GM12872 (cell line): ENCODE measurements at regions not wholly inside any gene's neighbourhood (a gene's known extent, or its start where the extent isn't known, plus 50 kb on each side); places are given as distances from the start of the nearest gene placed in this dataset.

Experiments used
- TF ChIP-seq, protein P1 (sequence below): IDR thresholded peaks from 3 replicates; pipeline ENCODE4 v1.5.1; 2011; ENCODE audit warnings: low read depth, mild to moderate bottlenecking, low read length, moderate library complexity; ENCODE audit not compliant: insufficient read depth

DNA sequence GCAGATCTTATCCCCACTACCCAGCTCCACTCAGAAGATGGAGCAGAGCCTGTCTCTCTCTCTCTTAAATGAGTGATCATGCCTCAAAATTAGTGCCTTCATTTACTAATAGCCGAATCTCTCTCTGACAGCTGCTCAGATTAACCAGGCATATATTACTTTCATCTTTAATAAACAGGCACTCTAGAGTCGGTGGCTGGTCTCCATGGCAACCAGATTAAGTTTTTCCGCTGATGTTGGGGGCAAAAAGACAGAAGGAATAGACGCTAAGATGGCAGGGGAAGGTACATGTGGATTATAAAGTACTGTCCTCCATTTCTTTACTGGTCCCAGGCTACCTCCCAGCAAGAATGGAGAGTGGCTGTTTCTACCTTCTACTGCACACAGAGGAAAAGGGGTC lies 121.6 kb downstream of the QRSL1 start:
- TF ChIP-seq, protein P1, sequence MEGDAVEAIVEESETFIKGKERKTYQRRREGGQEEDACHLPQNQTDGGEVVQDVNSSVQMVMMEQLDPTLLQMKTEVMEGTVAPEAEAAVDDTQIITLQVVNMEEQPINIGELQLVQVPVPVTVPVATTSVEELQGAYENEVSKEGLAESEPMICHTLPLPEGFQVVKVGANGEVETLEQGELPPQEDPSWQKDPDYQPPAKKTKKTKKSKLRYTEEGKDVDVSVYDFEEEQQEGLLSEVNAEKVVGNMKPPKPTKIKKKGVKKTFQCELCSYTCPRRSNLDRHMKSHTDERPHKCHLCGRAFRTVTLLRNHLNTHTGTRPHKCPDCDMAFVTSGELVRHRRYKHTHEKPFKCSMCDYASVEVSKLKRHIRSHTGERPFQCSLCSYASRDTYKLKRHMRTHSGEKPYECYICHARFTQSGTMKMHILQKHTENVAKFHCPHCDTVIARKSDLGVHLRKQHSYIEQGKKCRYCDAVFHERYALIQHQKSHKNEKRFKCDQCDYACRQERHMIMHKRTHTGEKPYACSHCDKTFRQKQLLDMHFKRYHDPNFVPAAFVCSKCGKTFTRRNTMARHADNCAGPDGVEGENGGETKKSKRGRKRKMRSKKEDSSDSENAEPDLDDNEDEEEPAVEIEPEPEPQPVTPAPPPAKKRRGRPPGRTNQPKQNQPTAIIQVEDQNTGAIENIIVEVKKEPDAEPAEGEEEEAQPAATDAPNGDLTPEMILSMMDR: no peak

DNA sequence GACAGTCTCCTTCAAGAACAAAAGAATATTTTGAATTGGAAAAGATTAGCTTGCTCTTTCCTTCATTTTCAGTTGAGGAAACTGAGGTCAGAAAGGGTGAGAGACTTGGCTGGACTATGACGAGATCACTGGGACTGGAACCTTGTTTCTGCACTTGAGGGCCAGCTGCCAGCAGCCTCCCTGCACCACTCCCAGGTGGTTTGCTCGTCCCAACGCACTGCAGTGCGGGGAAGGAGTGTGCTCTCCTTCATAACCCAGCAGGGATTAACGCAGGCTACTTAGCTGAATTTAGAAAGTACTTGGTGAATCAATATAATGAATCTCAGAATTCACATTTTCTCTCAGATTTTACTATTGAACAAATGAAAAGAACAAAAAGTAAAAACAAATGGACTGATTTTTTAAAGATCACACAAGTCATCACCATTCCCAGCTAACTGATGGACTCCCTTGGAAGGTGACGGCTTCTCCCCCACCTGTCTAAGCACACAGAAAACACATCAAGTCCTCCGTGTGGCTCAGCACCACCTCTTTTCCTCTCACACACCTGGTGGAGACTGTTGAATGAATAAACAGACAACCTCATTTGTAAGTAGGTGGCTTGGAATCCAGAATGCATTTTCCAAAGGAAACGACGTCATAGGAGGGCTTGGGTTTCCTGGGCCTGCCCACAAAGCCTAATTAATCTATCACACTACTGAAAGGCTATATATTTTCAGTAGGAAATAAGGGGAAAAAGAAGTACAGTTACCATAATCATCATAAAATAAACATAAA lies 121.0 kb downstream of the QRSL1 start:
- TF ChIP-seq, protein P1: no peak

DNA sequence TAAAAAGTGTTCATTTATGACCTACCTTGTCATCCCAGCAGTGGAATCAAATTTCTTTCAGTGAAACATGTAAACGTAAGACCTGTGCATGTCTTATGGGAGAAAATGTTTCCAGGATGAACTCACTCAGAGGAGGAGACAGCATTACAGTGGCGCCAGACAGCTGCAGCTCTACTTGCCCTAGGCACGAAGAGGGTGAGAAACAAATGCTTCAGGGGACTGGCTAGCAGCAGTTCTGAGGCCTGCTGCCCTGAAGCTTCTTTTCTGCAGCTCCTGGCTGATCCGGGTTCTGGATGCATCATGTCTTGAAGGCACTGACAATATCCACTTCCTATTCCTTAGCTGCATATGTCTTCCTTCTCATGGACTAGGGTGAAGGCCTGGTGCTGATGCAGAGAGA lies 120.2 kb downstream of the QRSL1 start:
- TF ChIP-seq, protein P1: no peak

DNA sequence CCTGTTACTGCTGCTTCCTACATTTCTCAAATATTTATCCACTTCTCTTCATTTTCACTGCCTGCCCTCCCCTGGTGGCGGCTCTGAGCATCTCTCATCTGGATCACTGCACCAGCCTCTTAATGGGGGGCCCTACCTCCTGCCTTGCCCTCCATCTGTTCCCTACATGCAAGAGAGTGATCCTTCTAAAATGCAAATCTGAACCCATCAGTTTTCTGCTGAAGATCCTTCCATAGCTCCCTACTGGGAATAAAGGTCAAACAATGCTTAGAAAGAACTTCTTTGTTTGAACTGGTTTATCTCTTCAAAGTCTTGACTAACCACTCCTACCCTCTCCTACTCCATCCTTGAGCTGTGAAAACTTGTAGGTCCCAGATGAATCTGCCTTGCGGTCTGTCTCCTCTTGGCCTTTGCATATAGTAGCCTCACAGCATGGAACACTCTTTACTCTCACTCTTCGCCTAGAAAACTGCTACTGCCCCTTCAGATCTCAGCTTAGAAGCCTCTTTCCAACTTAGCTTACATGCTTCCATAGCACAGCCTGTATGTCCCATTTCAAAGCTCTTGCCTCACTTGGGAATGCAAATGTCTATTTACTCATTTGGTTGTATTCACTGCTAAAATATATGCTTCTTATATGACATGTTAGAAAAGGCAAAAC lies 119.3 kb downstream of the QRSL1 start:
- TF ChIP-seq, protein P1: peak; percentile 33; the same call in 2 of the 3 replicates

DNA sequence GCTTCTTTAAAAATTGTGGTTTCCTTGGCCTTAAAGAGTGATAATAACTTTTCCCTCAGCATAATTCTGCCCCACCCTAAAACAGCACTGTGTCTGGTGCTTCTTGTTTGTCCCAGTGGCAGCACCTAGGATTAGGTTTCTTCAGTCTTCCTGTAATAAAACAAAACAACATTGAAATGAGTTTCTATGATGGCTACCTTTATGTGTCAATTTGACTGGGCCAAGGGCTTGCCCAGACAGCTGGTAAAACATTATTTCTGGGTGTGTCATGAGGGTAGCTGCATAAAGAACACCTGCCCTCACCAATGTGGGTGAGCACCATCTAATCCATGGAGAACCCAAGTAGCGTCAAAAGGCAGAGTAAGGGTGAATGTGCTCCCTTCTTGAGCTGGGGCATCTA lies 117.8 kb downstream of the QRSL1 start:
- TF ChIP-seq, protein P1: no peak

DNA sequence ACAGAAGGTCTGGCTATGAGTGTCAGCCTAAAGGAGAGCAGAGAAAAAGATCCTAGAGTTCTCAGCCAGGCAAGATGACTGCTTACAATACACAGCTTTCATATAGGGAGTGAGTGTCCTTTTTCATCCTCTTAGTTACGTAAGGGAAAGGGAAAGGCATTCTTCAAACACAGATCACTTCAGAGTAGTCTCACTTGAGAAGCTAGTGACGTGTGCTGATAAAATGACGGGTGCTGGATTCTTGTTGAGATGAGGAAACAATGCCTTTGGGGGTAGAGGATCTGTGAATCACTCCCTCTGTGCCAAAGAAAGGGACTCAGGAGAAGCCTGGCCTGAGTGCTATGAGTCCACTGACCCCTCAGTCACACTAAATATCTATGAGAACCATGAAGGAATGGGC lies 117.3 kb downstream of the QRSL1 start:
- TF ChIP-seq, protein P1: no peak

DNA sequence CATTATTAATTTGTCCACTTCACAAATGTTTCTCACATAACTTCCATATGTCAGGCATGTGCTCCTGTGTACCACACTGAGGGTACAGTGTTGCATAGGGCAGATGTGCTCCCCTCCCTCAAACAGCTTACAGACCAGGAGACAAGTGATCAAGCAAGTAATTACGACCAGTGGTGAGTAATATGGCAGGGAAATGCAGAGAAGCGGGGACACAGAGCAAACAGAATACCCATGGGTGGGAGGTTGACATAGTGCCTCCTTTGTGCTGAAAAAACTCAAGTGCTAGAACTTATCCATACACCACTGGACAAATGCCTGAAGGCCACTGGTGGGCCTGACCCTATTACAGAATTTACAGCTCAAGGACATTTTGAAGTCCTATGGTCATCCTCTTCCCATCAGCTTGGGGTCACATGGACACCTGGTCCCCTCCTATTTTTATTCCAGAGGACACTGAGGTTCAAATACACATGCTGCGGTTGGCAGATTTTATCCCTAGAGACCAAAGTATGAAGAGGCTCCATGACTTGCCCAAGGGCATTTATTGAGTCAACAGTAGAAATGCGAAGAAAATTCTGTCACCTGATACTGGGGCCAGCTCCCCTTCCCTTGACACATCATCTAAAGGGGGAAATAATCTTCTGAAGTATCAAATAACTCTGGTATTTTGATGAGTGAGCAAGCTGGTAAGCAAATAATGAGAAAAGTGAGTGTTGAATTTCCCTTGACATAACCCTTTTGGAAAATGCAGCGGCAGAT lies 116.6 kb downstream of the QRSL1 start:
- TF ChIP-seq, protein P1: no peak
